GM23338 (cell line): ENCODE measurements at regions not wholly inside any gene's neighbourhood (a gene's known extent, or its start where the extent isn't known, plus 50 kb on each side); places are given as distances from the start of the nearest gene placed in this dataset.
"Not testable (repeated sequence)": the region's sequence is repeated elsewhere in the genome, so short reads cannot be mapped to it uniquely, and the experiment has no call there.

Experiments
- ATAC-seq: fragments of 200-7000 bp; cut with Tn5 transposase; 3 replicates; pipeline ENCODE4 v1.9.1; 2020
- DNase-seq: peaks from one replicate; pipeline ENCODE4 v3.0.0-alpha.2; 2015; ENCODE audit warnings: low spot score
- H2AFZ ChIP-seq: fragments of 200-600 bp; sonication (generic); 2 replicates; pipeline ENCODE4 v1.8.0; 2016; ENCODE audit warnings: antibody characterized with exemption, mild to moderate bottlenecking, moderate library complexity
- H3F3A ChIP-seq: fragments of 200-600 bp; sonication (generic); replicated peaks from 2 replicates; pipeline ENCODE4 v1.8.0; 2017; ENCODE audit warnings: antibody characterized with exemption, mixed run types, low read depth
- H3K27ac ChIP-seq: fragments of 200-600 bp; sonication (generic); 2 replicates; pipeline ENCODE4 v1.6.1; 2016; ENCODE audit warnings: low read depth
- H3K27me3 ChIP-seq: fragments of 200-600 bp; sonication (generic); 2 replicates; pipeline ENCODE4 v1.8.0; 2016; ENCODE audit warnings: mild to moderate bottlenecking, mixed run types, moderate library complexity; ENCODE audit not compliant: insufficient read depth
- H3K36me3 ChIP-seq: fragments of 200-600 bp; sonication (generic); 2 replicates; pipeline ENCODE4 v1.8.0; 2016; ENCODE audit warnings: mild to moderate bottlenecking; ENCODE audit not compliant: insufficient read depth
- H3K4me1 ChIP-seq: fragments of 200-600 bp; sonication (generic); 2 replicates; pipeline ENCODE4 v1.8.0; 2016; ENCODE audit warnings: mild to moderate bottlenecking, moderate library complexity; ENCODE audit not compliant: insufficient read depth
- H3K4me2 ChIP-seq: fragments of 200-600 bp; sonication (generic); 2 replicates; pipeline ENCODE4 v1.7.1; 2017; ENCODE audit warnings: mixed run types
- H3K4me3 ChIP-seq: fragments of 200-600 bp; sonication (generic); 2 replicates; pipeline ENCODE4 v1.6.1; 2016; ENCODE audit warnings: mixed run types
- H3K79me2 ChIP-seq: fragments of 200-600 bp; sonication (generic); replicated peaks from 2 replicates; pipeline ENCODE4 v1.8.0; 2017; ENCODE audit warnings: mild to moderate bottlenecking; ENCODE audit not compliant: insufficient read depth
- H3K9me2 ChIP-seq: fragments of 200-600 bp; sonication (generic); 2 replicates; pipeline ENCODE4 v1.8.0; 2017; ENCODE audit not compliant: insufficient read depth
- H4K20me1 ChIP-seq: fragments of 200-600 bp; sonication (generic); replicated peaks from 2 replicates; pipeline ENCODE4 v1.8.0; 2017; ENCODE audit warnings: mild to moderate bottlenecking; ENCODE audit not compliant: insufficient read depth
- H3K27ac Mint-ChIP-seq: 2 replicates; pipeline ENCODE4 v1.8.0; 2020; ENCODE audit warnings: inconsistent platforms, mild to moderate bottlenecking, moderate library complexity, mixed read lengths
- H3K27me3 Mint-ChIP-seq: 3 replicates; pipeline ENCODE4 v1.8.0; 2022; ENCODE audit warnings: low read depth, mild to moderate bottlenecking, moderate library complexity, mixed read lengths, inconsistent platforms; ENCODE audit not compliant: insufficient read depth, poor library complexity
- H3K36me3 Mint-ChIP-seq: 3 replicates; pipeline ENCODE4 v1.8.0; 2021; ENCODE audit warnings: low read depth, mild to moderate bottlenecking, inconsistent platforms, moderate library complexity, mixed read lengths
- H3K4me1 Mint-ChIP-seq: 3 replicates; pipeline ENCODE4 v1.8.0; 2020; ENCODE audit warnings: mild to moderate bottlenecking, inconsistent platforms, mixed read lengths
- H3K4me3 Mint-ChIP-seq: 3 replicates; pipeline ENCODE4 v1.8.0; 2021; ENCODE audit warnings: moderate library complexity, mild to moderate bottlenecking, inconsistent platforms, mixed read lengths
- H3K9me3 Mint-ChIP-seq: 3 replicates; pipeline ENCODE4 v1.8.0; 2020; ENCODE audit warnings: moderate library complexity, mild to moderate bottlenecking, inconsistent platforms, mixed read lengths
- CREB1 ChIP-seq: fragments of 250-450 bp; sonication (Bioruptor Pico); IDR thresholded peaks from 2 replicates; pipeline ENCODE4 v1.5.0; 2020; ENCODE audit warnings: low read depth, mild to moderate bottlenecking, moderate library complexity
- CTCF ChIP-seq, 2 experiments: fragments of 200-600 bp in 1 of 2; sonication (generic) in 1 of 2; conservative IDR thresholded peaks; 2 replicates each; pipeline versions ENCODE4 v1.5.1 to v1.6.1; 2016 to 2017; ENCODE audit warnings: antibody characterized with exemption in 2 of 2, low read depth in 2 of 2, mild to moderate bottlenecking in 2 of 2, moderate library complexity in 1 of 2
- EZH2 ChIP-seq: fragments of 200-600 bp; sonication (generic); IDR thresholded peaks from one replicate; pipeline ENCODE4 v1.8.0; 2017; ENCODE audit warnings: antibody characterized with exemption, mild to moderate bottlenecking, low read depth; ENCODE audit not compliant: unreplicated experiment
- EZH2phosphoT487 ChIP-seq: fragments of 200-600 bp; sonication (generic); IDR thresholded peaks from one replicate; pipeline ENCODE4 v1.8.1; 2018; ENCODE audit warnings: antibody characterized with exemption; ENCODE audit not compliant: unreplicated experiment
- NANOG ChIP-seq: IDR thresholded peaks from 2 replicates; pipeline ENCODE4 v1.6.1; 2016; ENCODE audit warnings: antibody characterized with exemption, borderline replicate concordance
- POLR2AphosphoS5 ChIP-seq: IDR thresholded peaks from 2 replicates; pipeline ENCODE4 v1.6.1; 2016; ENCODE audit warnings: antibody characterized with exemption, low read depth
- STAT1 ChIP-seq: IDR thresholded peaks from one replicate; pipeline ENCODE4 v1.6.1; 2016; ENCODE audit warnings: antibody characterized with exemption; ENCODE audit not compliant: unreplicated experiment
- ZNF331 ChIP-seq: fragments of 250-450 bp; sonication (Bioruptor Pico); IDR thresholded peaks from 2 replicates; pipeline ENCODE4 v1.5.0; 2020; ENCODE audit warnings: low read depth, mild to moderate bottlenecking, moderate library complexity
- TF ChIP-seq, protein P1 (sequence below): IDR thresholded peaks from 2 replicates; pipeline ENCODE4 v1.6.1; 2016; ENCODE audit warnings: antibody characterized with exemption
- TF ChIP-seq, protein P2 (sequence below): IDR thresholded peaks from one replicate; pipeline ENCODE4 v1.6.1; 2018; ENCODE audit warnings: antibody characterized with exemption; ENCODE audit not compliant: unreplicated experiment
- TF ChIP-seq, protein P3 (sequence below): fragments of 250-450 bp; sonication (Bioruptor Pico); IDR thresholded peaks from 2 replicates; pipeline ENCODE4 v1.5.0; 2020; ENCODE audit warnings: mild to moderate bottlenecking, moderate library complexity

- H3K27me3 Mint-ChIP-seq, ATAC-seq, H3K4me3 Mint-ChIP-seq, H4K20me1 ChIP-seq, H3K79me2 ChIP-seq, H3K9me2 ChIP-seq, H3K27ac Mint-ChIP-seq, H3K36me3 ChIP-seq, H3K4me2 ChIP-seq, H3K4me1 ChIP-seq, H2AFZ ChIP-seq, H3K4me1 Mint-ChIP-seq, DNase-seq, H3K4me3 ChIP-seq, H3K27me3 ChIP-seq, H3K36me3 Mint-ChIP-seq, H3K9me3 Mint-ChIP-seq, H3K27ac ChIP-seq, H3F3A ChIP-seq: not testable (repeated sequence)
These were observed 571.6 kb downstream of the KCNA4 start for GRCh38 chr11:29445191-29445590.

- H3K4me3 Mint-ChIP-seq, result no peak overlapping the region
- no peaks in the 10 kb centered on the region for H3K9me3 Mint-ChIP-seq
- H4K20me1 ChIP-seq, result no peaks in the 10 kb centered on the region
- no peaks in the 10 kb centered on the region for H3K36me3 ChIP-seq
- no peak overlapping the region for H3K4me3 ChIP-seq
- no peaks in the 10 kb centered on the region for H3K27me3 ChIP-seq
- no peaks in the 10 kb centered on the region for H3K36me3 Mint-ChIP-seq
- H2AFZ ChIP-seq, result no peak overlapping the region
- no peak overlapping the region for H3K4me2 ChIP-seq
- H3K9me2 ChIP-seq, result no peaks in the 10 kb centered on the region
- no peaks in the 10 kb centered on the region for H3K79me2 ChIP-seq
- DNase-seq, result no peak
- H3K27me3 Mint-ChIP-seq, result no peaks in the 10 kb centered on the region
- H3K27ac ChIP-seq, result no peak overlapping the region
- no peaks in the 10 kb centered on the region for H3K4me1 Mint-ChIP-seq
- no peak overlapping the region for H3K27ac Mint-ChIP-seq
- no peaks in the 10 kb centered on the region for H3K4me1 ChIP-seq
- no peaks in the 10 kb centered on the region for H3F3A ChIP-seq
- no peak for ATAC-seq
- TF ChIP-seq STAT1 (no peak), CREB1 (no peak), CTCF (conservative IDR thresholded peaks at IDR 0.05; ENCODE audit: low read depth in 2 of 2) (no peak), EZH2 (no peak), POLR2AphosphoS5 (no peak), ZNF331 (CRISPR knock-in tag) (no peak), NANOG (no peak), EZH2phosphoT487 (no peak)
- TF ChIP-seq, protein P1, sequence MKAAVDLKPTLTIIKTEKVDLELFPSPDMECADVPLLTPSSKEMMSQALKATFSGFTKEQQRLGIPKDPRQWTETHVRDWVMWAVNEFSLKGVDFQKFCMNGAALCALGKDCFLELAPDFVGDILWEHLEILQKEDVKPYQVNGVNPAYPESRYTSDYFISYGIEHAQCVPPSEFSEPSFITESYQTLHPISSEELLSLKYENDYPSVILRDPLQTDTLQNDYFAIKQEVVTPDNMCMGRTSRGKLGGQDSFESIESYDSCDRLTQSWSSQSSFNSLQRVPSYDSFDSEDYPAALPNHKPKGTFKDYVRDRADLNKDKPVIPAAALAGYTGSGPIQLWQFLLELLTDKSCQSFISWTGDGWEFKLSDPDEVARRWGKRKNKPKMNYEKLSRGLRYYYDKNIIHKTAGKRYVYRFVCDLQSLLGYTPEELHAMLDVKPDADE, result no peak
- TF ChIP-seq, protein P2, sequence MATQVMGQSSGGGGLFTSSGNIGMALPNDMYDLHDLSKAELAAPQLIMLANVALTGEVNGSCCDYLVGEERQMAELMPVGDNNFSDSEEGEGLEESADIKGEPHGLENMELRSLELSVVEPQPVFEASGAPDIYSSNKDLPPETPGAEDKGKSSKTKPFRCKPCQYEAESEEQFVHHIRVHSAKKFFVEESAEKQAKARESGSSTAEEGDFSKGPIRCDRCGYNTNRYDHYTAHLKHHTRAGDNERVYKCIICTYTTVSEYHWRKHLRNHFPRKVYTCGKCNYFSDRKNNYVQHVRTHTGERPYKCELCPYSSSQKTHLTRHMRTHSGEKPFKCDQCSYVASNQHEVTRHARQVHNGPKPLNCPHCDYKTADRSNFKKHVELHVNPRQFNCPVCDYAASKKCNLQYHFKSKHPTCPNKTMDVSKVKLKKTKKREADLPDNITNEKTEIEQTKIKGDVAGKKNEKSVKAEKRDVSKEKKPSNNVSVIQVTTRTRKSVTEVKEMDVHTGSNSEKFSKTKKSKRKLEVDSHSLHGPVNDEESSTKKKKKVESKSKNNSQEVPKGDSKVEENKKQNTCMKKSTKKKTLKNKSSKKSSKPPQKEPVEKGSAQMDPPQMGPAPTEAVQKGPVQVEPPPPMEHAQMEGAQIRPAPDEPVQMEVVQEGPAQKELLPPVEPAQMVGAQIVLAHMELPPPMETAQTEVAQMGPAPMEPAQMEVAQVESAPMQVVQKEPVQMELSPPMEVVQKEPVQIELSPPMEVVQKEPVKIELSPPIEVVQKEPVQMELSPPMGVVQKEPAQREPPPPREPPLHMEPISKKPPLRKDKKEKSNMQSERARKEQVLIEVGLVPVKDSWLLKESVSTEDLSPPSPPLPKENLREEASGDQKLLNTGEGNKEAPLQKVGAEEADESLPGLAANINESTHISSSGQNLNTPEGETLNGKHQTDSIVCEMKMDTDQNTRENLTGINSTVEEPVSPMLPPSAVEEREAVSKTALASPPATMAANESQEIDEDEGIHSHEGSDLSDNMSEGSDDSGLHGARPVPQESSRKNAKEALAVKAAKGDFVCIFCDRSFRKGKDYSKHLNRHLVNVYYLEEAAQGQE, result no peak
- TF ChIP-seq, protein P3, sequence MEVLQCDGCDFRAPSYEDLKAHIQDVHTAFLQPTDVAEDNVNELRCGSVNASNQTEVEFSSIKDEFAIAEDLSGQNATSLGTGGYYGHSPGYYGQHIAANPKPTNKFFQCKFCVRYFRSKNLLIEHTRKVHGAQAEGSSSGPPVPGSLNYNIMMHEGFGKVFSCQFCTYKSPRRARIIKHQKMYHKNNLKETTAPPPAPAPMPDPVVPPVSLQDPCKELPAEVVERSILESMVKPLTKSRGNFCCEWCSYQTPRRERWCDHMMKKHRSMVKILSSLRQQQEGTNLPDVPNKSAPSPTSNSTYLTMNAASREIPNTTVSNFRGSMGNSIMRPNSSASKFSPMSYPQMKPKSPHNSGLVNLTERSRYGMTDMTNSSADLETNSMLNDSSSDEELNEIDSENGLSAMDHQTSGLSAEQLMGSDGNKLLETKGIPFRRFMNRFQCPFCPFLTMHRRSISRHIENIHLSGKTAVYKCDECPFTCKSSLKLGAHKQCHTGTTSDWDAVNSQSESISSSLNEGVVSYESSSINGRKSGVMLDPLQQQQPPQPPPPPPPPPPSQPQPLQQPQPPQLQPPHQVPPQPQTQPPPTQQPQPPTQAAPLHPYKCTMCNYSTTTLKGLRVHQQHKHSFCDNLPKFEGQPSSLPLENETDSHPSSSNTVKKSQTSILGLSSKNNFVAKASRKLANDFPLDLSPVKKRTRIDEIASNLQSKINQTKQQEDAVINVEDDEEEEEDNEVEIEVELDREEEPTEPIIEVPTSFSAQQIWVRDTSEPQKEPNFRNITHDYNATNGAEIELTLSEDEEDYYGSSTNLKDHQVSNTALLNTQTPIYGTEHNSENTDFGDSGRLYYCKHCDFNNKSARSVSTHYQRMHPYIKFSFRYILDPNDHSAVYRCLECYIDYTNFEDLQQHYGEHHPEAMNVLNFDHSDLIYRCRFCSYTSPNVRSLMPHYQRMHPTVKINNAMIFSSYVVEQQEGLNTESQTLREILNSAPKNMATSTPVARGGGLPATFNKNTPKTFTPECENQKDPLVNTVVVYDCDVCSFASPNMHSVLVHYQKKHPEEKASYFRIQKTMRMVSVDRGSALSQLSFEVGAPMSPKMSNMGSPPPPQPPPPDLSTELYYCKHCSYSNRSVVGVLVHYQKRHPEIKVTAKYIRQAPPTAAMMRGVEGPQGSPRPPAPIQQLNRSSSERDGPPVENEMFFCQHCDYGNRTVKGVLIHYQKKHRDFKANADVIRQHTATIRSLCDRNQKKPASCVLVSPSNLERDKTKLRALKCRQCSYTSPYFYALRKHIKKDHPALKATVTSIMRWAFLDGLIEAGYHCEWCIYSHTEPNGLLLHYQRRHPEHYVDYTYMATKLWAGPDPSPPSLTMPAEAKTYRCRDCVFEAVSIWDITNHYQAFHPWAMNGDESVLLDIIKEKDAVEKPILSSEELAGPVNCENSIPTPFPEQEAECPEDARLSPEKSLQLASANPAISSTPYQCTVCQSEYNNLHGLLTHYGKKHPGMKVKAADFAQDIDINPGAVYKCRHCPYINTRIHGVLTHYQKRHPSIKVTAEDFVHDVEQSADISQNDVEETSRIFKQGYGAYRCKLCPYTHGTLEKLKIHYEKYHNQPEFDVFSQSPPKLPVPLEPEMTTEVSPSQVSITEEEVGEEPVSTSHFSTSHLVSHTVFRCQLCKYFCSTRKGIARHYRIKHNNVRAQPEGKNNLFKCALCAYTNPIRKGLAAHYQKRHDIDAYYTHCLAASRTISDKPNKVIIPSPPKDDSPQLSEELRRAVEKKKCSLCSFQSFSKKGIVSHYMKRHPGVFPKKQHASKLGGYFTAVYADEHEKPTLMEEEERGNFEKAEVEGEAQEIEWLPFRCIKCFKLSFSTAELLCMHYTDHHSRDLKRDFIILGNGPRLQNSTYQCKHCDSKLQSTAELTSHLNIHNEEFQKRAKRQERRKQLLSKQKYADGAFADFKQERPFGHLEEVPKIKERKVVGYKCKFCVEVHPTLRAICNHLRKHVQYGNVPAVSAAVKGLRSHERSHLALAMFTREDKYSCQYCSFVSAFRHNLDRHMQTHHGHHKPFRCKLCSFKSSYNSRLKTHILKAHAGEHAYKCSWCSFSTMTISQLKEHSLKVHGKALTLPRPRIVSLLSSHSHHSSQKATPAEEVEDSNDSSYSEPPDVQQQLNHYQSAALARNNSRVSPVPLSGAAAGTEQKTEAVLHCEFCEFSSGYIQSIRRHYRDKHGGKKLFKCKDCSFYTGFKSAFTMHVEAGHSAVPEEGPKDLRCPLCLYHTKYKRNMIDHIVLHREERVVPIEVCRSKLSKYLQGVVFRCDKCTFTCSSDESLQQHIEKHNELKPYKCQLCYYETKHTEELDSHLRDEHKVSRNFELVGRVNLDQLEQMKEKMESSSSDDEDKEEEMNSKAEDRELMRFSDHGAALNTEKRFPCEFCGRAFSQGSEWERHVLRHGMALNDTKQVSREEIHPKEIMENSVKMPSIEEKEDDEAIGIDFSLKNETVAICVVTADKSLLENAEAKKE (CRISPR knock-in tag), result no peak
These were observed 578.0 kb downstream of the KCNA4 start for GRCh38 chr11:29438815-29439214.
